HEK293T (cell line): ENCODE measurements at regions not wholly inside any gene's neighbourhood (a gene's known extent, or its start where the extent isn't known, plus 50 kb on each side); places are given as distances from the start of the nearest gene placed in this dataset.

Source experiments
- ARNT ChIP-seq: fragments of 450-650 bp; IDR thresholded peaks from 2 replicates; pipeline ENCODE4 v1.6.1; 2017; ENCODE audit warnings: mild to moderate bottlenecking
- L3MBTL2 ChIP-seq: fragments of 450-650 bp; conservative IDR thresholded peaks from 2 replicates; pipeline ENCODE4 v1.6.1; 2016; ENCODE audit warnings: mild to moderate bottlenecking
- SUZ12 ChIP-seq: fragments of 450-650 bp; IDR thresholded peaks from 2 replicates; pipeline ENCODE4 v1.6.1; 2016; ENCODE audit warnings: mild to moderate bottlenecking
- ZNF384 ChIP-seq: fragments of 450-650 bp; IDR thresholded peaks from 2 replicates; pipeline ENCODE4 v1.6.1; 2016

DNA sequence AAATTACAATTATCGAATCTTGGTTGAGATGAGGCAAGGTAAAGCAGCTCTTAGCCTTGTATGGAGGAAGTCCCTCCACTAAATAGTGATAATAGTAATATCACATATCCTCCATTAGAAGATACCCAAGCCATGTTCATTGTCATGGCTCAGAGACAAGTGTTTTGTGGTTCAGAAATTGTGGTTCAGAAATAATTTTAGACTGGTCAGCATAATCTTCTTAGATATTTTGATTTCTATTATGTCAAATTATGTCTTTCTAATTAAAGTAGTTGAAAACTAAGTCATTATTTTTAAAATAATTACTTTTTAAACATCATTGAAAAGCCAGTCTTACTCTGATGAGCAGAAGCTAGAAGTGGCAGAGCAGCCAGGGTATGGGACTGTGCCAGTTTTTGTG is 507.7 kb downstream of the HTR7 start:
- no peak for TF ChIP-seq L3MBTL2
- no peak for TF ChIP-seq ZNF384
- TF ChIP-seq SUZ12: no peak
- no peak for TF ChIP-seq ARNT
